ENCODE measurements at regions not wholly inside any gene's neighbourhood (a gene's known extent, or its start where the extent isn't known, plus 50 kb on each side); places are given as distances from the start of the nearest gene placed in this dataset.

DNA sequence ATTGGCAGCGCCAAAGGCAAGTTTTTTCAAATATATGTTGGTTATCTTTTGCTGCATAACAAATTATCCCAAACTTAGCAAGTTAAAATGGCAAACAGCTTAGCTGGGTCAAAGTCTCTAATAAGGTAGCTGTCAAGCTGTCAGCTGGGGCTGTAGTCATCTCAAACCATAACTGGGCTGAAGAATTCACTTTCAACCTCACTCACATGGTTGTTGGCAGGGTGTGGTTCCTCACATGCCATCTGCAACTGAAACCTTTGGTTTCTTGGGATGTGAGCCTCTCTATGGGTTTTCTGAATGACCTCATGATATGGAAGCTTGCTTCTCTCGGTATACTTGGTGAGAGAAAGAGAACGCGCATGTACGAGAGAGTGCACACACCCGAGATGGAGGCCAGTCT lies 125.4 kb downstream of the LRIG3 start:
- no peak for DNase-seq (ENCODE audit: low spot score)

DNA sequence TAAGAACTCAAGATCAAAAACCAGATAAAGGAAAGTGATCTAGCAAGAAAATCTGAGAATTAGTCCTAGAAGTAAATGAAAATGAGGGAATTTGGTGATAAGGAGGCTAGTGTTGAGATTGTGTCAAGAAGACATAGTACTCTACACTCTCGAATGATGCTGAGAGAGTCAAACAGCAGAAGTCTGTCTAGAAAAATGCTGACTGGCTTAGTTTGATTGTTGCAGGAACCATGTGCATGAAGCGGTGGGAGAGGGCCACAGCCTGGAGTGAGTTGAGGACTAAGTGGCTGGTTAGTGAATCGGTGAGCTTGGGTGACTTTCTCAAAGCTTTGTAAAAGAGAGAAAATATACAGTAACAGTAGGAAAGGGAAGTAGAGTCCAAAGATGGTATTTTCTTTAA lies 124.5 kb downstream of the LRIG3 start:
- no peak for DNase-seq (ENCODE audit: low spot score)

DNA sequence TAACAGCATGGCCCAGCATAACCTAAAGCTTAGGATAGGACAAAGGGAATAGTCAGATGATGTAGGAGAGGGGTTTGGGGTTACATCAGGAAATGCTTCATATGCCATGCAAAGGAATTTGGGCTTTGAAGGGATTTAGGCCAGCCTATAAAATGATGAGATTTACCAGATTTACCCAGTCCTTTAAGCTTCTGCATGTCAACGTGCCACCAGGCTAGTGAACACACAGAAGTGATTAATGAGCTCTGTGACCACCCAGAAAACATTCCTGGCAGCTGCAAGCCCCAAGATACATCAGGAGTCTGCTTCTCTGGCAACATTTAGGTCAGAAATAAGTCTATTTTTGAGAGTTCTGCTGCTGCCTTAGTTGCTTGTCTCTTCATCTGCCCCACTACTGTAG lies 118.3 kb downstream of the LRIG3 start:
- no peak for DNase-seq (ENCODE audit: low spot score)

DNA sequence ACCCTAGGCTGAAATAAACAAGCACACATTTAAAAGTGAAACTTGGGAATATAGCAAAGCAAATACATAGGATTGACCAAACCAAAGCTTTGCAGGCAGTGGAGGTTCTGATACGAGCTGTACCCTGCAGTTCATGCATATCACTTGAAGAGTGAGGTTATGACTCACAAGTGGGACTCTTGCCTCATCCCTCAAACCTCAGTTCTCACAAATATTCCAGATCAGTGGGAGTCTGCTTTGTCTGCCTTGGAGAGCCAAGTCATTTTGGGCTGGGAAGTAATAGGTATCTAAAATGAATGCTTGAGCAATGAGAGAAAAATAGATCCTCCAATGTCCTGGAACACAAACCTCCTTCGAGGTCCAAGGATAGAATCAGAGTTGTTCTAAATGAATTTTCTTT lies 116.4 kb downstream of the LRIG3 start:
- no peak for DNase-seq (ENCODE audit: low spot score)

DNA sequence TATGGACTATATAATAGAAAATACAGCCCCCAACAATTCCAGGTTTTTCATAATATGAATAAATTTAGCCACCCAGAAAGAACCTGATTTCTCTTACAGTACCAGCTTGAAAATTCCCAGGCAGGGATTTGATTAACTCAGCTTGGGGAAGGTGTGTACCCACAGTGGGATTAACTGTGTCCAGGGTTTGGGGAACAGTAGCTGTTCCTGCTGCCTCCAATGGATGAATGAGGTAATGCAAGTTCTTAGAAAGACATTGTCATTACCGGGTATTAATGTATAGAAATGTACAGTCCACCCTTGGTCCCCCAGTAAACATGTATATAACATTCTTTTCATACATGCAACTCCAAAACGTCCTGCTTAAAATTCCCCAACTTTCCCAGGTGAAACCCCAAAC lies 115.6 kb downstream of the LRIG3 start:
- DNase-seq (ENCODE audit: low spot score), result no peak

DNA sequence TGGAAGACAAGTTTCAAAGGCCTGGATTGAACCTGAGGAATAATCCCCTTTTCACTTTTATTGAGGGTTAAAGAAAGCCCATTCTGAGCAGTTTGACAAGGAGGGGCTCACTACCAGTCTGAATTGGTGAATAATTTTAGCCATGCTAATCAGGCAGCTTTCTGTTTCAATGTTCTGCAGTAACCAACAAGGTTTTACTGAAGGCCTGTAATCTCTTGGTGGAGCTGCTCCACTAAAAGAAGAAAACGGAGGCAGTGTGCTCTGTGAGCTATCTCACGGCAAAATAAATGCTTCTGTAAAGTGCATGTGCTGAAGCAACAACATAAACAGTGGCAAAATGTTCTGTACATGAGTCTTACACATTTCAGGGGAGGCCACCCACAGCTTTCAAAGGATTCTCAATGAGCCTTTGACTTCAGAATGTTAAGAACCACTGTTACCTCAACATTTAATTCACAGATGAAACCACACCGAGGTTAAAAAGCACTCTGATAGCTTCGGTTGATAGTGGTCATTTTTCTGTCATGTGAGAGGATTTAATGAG lies 111.2 kb downstream of the LRIG3 start:
- DNase-seq (ENCODE audit: low spot score), result no peak

DNA sequence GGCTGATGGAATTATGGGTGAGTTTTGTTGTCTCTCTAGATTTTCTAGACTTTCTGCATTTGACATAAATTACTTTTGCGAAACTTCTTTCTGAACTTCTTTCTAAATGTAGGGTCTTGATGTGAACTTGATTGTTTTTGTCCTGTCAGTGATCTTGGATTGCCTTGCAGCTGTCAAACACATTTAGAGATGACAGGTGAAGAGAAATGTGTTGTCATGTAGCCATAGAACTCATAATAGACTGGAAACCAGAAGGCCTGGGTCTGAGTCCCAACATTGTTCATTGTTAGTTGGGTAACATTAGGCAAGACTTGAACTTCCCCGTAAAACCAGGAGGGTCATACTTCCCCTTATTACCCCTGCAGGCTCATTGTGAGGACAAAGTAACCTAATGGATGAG lies 109.0 kb downstream of the LRIG3 start:
- no peak for DNase-seq (ENCODE audit: low spot score)

DNA sequence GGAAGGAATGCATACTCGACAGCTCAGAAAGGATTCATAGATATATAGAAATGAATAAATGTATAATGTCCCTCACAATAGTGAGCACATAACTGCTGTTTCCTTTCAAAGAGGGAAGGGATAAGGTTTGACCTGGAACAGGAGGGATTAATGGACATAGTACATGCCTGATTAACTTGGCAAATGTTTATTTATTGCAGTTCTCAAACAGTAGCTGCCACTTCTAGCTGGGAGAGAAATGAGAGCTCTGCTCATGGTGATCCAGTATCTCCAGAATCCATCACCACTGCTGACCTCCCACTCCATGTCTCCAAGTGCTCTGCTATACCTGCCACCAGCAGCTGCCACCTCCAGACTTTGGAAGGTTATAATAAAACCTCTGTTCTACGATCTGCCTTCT lies 108.1 kb downstream of the LRIG3 start:
- DNase-seq (ENCODE audit: low spot score), result no peak

DNA sequence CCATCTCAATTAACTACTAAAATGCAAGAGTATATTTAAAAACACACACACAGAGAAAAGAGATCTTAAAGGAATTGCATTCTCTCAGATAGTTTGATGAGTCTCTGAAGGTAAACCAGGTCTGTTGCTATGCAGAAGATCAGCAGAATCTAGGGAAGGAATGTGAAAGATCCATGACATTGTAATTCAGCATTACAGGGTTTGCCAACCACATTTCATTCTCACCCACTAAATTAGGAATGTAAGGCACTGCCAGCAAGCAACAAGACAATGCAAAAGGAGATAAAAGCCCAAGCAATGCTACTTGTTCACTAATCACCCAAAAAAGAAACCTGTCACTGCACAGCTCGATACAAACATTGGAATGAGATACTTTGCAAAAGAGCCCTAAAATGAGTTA lies 106.3 kb downstream of the LRIG3 start:
- DNase-seq (ENCODE audit: low spot score), result no peak

DNA sequence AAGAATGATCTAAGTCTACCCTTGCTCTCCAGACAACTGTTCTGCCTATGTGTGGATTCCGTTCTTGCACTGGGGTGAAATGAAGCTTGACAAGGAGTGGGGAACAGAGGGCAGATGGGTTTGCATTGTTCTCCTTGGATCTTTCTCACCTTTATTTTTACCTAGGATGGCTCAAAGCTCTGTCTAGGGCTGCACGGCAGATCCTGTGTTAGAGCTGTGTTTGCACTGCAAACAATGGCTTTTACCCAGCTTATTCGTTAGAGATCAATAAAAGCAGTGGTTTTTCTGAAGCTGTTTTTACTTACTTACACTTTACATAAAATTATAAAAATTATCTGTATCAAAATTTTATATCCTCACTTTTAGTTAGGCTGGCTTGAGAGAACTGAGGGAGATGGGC lies 105.1 kb downstream of the LRIG3 start:
- no peak for DNase-seq (ENCODE audit: low spot score)

DNA sequence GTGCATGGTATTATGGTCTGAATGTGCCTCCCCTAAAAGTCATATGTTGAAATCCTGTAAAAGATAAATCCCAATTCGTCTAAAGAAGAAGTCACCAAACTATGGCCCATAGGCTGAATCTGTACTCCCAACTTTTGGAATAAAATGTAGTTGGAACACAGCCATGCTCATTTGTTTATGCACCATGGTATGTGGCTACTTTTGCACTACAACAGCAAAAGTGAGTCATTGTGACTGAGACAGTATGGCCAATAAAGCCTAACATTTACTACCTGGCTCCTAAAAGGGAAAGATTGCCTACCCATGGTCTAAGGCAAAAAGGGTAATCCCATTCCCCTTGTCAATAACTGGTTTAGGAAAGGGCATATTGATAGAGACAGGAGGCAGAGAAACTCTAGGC lies 101.8 kb downstream of the LRIG3 start:
- DNase-seq (ENCODE audit: low spot score), result no peak

DNA sequence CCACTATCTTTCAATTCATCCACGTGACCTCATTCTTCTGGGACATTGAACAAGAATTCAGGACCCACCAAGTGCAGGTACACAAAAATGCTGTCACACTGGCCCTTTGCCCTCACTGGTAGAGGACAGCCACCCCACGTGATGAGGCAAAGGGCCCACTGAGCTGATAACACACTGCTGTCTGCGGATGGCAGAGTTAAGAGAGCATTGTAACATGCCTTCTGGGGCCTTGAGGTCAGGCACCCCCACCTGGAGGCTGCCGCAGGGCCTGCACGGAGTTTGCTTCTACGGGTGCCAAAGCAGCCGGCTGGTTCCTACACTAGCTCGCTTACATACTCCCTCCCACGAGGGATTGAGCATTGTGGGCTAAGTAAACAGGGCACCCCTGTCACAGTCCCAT lies 101.0 kb downstream of the LRIG3 start:
- no peak for DNase-seq (ENCODE audit: low spot score)

DNA sequence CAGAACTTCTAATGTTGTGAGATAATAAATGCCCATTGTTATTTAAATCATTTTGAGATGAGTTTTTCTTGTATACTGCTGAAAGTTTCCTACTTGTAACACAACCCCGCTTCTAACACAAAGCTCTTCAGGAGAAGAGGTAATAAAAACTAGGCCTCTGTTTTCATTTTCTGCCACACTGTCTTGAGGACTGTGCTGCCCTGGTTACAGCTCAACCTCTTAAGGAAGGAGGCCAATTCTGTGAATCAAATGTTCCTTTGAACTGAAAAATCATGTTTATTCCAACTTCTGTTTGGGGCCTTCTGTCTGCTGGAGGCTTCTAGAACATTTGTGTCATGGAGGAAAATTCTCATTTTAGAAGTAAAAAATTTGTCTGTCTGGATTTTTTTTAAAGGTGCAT lies 100.3 kb downstream of the LRIG3 start:
- no peak for DNase-seq (ENCODE audit: low spot score)
